CD14-positive monocyte (primary cell): ENCODE measurements at regions not wholly inside any gene's neighbourhood (a gene's known extent, or its start where the extent isn't known, plus 50 kb on each side); places are given as distances from the start of the nearest gene placed in this dataset.
A peak's percentile ranks its signal among the peaks of the same experiment; 100 is the strongest.

Experiments
- DNase-seq, 3 donors: peaks; one replicate each; pipeline ENCODE4 v3.0.0-alpha.2; 2011 to 2022
- H2AFZ ChIP-seq: 2 replicates; pipeline ENCODE4 v1.6.0; 2012; ENCODE audit warnings: mild to moderate bottlenecking, low read depth, low read length, inconsistent platforms; ENCODE audit not compliant: insufficient read depth, poor library complexity, severe bottlenecking
- H3K27ac ChIP-seq, 2 donors: 1 replicate in 1 of 2; 2 replicates in 1 of 2; pipeline ENCODE4 v1.5.1; 2012 to 2013; ENCODE audit warnings: low read length in 2 of 2, control low read depth in 1 of 2, inconsistent platforms in 1 of 2, low read depth in 1 of 2, mild to moderate bottlenecking in 1 of 2
- H3K27me3 ChIP-seq, 2 donors: one replicate each; pipeline versions ENCODE4 v1.6.0 to v1.6.1; 2011 to 2013; ENCODE audit warnings: low read length in 2 of 2; ENCODE audit not compliant: control insufficient read depth in 2 of 2, insufficient read depth in 2 of 2
- H3K36me3 ChIP-seq, 2 donors: replicated peaks in 1 of 2; 1 replicate in 1 of 2; 2 replicates in 1 of 2; pipeline versions ENCODE4 v1.5.1 to v1.6.1; 2012 to 2013; ENCODE audit warnings: low read length in 2 of 2, control low read depth in 1 of 2, inconsistent platforms in 1 of 2, mild to moderate bottlenecking in 1 of 2; ENCODE audit not compliant: insufficient read depth in 2 of 2, control insufficient read depth in 1 of 2
- H3K4me1 ChIP-seq, 2 donors: 1 replicate in 1 of 2; 2 replicates in 1 of 2; pipeline versions ENCODE4 v1.5.1 to v1.6.1; 2012 to 2013; ENCODE audit warnings: low read length in 2 of 2, control low read depth in 1 of 2, inconsistent platforms in 1 of 2, mild to moderate bottlenecking in 1 of 2, moderate library complexity in 1 of 2; ENCODE audit not compliant: insufficient read depth in 2 of 2, control insufficient read depth in 1 of 2
- H3K4me2 ChIP-seq: replicated peaks from 2 replicates; pipeline ENCODE3; 2012; ENCODE audit warnings: low read length, moderate library complexity, mild to moderate bottlenecking; ENCODE audit not compliant: poor library complexity, severe bottlenecking; ENCODE audit errors: extremely low read depth
- H3K4me3 ChIP-seq, 3 experiments: fragments of 200-600 bp in 1 of 3; sonication (generic) in 1 of 3; replicated peaks in 1 of 3; 1 replicate in 2 of 3; 2 replicates in 1 of 3; pipeline ENCODE4 v1.5.1; 2011 to 2013; ENCODE audit warnings: low read length in 3 of 3, mild to moderate bottlenecking in 3 of 3, control low read depth in 2 of 3, low read depth in 2 of 3, inconsistent platforms in 1 of 3, moderate library complexity in 1 of 3
- H3K79me2 ChIP-seq: 2 replicates; pipeline ENCODE4 v1.6.0; 2012; ENCODE audit warnings: mild to moderate bottlenecking, control low read depth, inconsistent platforms, low read length, moderate library complexity; ENCODE audit not compliant: insufficient read depth
- H3K9ac ChIP-seq: 2 replicates; pipeline ENCODE4 v1.6.0; 2017; ENCODE audit warnings: low read length, mild to moderate bottlenecking; ENCODE audit not compliant: insufficient read depth, poor library complexity, severe bottlenecking
- H3K9me3 ChIP-seq, 2 donors: replicated peaks in 1 of 2; 1 replicate in 1 of 2; 2 replicates in 1 of 2; pipeline versions ENCODE4 v1.5.1 to v1.6.1; 2012 to 2013; ENCODE audit warnings: low read length in 2 of 2, control low read depth in 1 of 2; ENCODE audit not compliant: control insufficient read depth in 1 of 2, insufficient read depth in 1 of 2
- H4K20me1 ChIP-seq: 2 replicates; pipeline ENCODE4 v1.6.0; 2012; ENCODE audit warnings: mild to moderate bottlenecking, low read length, control low read depth, moderate library complexity; ENCODE audit not compliant: insufficient read depth
- H3K27ac Mint-ChIP-seq, 7 donors: one replicate each; pipeline ENCODE4 v1.8.0; 2020; ENCODE audit warnings: mild to moderate bottlenecking in 7 of 7, mixed read lengths in 7 of 7, moderate library complexity in 6 of 7, inconsistent platforms in 2 of 7
- H3K27me3 Mint-ChIP-seq, 3 donors: one replicate each; pipeline ENCODE4 v1.8.0; 2021 to 2022; ENCODE audit warnings: low read depth in 3 of 3, mild to moderate bottlenecking in 3 of 3, mixed read lengths in 3 of 3, moderate library complexity in 3 of 3, inconsistent platforms in 1 of 3
- H3K36me3 Mint-ChIP-seq, 2 donors: one replicate each; pipeline ENCODE4 v1.8.0; 2020; ENCODE audit warnings: mixed read lengths in 2 of 2, inconsistent platforms in 1 of 2, mild to moderate bottlenecking in 1 of 2
- H3K4me1 Mint-ChIP-seq: one replicate; pipeline ENCODE4 v1.8.0; 2020; ENCODE audit warnings: mild to moderate bottlenecking, mixed read lengths
- H3K4me3 Mint-ChIP-seq, 2 donors: one replicate each; pipeline ENCODE4 v1.8.0; 2020; ENCODE audit warnings: mild to moderate bottlenecking in 2 of 2, mixed read lengths in 2 of 2, moderate library complexity in 1 of 2
- H3K9me3 Mint-ChIP-seq, 7 donors: one replicate each; pipeline ENCODE4 v1.8.0; 2020 to 2022; ENCODE audit warnings: mixed read lengths in 7 of 7, mild to moderate bottlenecking in 6 of 7, moderate library complexity in 6 of 7, inconsistent platforms in 2 of 7
- WGBS: methylation state at CpG from one replicate; pipeline ENCODE4 v1.1.5; 2013; ENCODE audit warnings: missing lambda C conversion rate; ENCODE audit not compliant: insufficient coverage; 5-methylcytosine and 5-hydroxymethylcytosine counted together
- intact Hi-C, 2 donors: fragments of 100-400 bp; cut with micrococcal nuclease; formaldehyde crosslinking; loops; one replicate each; pipeline versions ENCODE4 v1.15.0 to v1.15.1; 2023
- TF ChIP-seq, protein P1 (sequence below): fragments of 200-600 bp; IDR thresholded peaks from one replicate; pipeline ENCODE4 v1.8.0; 2022; ENCODE audit warnings: antibody characterized with exemption, mild to moderate bottlenecking

GRCh38 chr16:14004031-14004728 lies 66.9 kb upstream of the MRTFB start:
- TF ChIP-seq, protein P1, sequence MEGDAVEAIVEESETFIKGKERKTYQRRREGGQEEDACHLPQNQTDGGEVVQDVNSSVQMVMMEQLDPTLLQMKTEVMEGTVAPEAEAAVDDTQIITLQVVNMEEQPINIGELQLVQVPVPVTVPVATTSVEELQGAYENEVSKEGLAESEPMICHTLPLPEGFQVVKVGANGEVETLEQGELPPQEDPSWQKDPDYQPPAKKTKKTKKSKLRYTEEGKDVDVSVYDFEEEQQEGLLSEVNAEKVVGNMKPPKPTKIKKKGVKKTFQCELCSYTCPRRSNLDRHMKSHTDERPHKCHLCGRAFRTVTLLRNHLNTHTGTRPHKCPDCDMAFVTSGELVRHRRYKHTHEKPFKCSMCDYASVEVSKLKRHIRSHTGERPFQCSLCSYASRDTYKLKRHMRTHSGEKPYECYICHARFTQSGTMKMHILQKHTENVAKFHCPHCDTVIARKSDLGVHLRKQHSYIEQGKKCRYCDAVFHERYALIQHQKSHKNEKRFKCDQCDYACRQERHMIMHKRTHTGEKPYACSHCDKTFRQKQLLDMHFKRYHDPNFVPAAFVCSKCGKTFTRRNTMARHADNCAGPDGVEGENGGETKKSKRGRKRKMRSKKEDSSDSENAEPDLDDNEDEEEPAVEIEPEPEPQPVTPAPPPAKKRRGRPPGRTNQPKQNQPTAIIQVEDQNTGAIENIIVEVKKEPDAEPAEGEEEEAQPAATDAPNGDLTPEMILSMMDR: no peak
- H3K27me3 ChIP-seq: no peaks in the 10 kb centered on the region
- no peaks in the 10 kb centered on the region for H3K79me2 ChIP-seq
- peaks cover 7 to 12% (median 11%) of the 10 kb centered on the region in 3 donors for H3K27me3 Mint-ChIP-seq
- no peak overlapping the region for H3K27ac Mint-ChIP-seq
- no peak overlapping the region for H3K27ac ChIP-seq
- H3K36me3 ChIP-seq: no peaks in the 10 kb centered on the region
- intact Hi-C loops: no loop called here
- H3K4me1 ChIP-seq: peaks cover 22 to 35% of the 10 kb centered on the region in 2 donors
- no peak overlapping the region for H3K9ac ChIP-seq
- no peak for DNase-seq
- no peaks in the 10 kb centered on the region for H3K9me3 ChIP-seq
- H3K4me3 ChIP-seq: no peak overlapping the region
- H4K20me1 ChIP-seq: no peaks in the 10 kb centered on the region
- no peaks in the 10 kb centered on the region for H3K9me3 Mint-ChIP-seq
- H3K4me1 Mint-ChIP-seq: peaks cover 25% of the 10 kb centered on the region
- no peaks in the 10 kb centered on the region for H3K36me3 Mint-ChIP-seq
- H2AFZ ChIP-seq: peak overlapping the region; percentile 15
- no peak overlapping the region for H3K4me2 ChIP-seq
- H3K4me3 Mint-ChIP-seq: no peak overlapping the region
- 93% methylated on average over 11 of the region's 13 CpGs for WGBS

- Histone ChIP-seq H3K4me2 (no peak overlapping the region), H2AFZ (peak overlapping the region; percentile 15), H3K4me3 (no peak overlapping the region), H3K4me1 (peaks cover 22 to 32% of the 10 kb centered on the region in 2 donors), H3K9ac (no peak overlapping the region), H3K9me3 (no peaks in the 10 kb centered on the region), H4K20me1 (no peaks in the 10 kb centered on the region), H3K27ac (no peak overlapping the region), H3K36me3 (no peaks in the 10 kb centered on the region), H3K79me2 (no peaks in the 10 kb centered on the region), H3K27me3 (no peaks in the 10 kb centered on the region)
- DNase-seq: no peak
- TF ChIP-seq, protein P1: no peak
- H3K4me3 Mint-ChIP-seq: no peak overlapping the region
- H3K36me3 Mint-ChIP-seq: no peaks in the 10 kb centered on the region
- H3K9me3 Mint-ChIP-seq: no peaks in the 10 kb centered on the region
- H3K27ac Mint-ChIP-seq: no peak overlapping the region
- H3K27me3 Mint-ChIP-seq: peaks cover 9 to 15% (median 13%) of the 10 kb centered on the region in 3 donors
- intact Hi-C loops: no loop called here
- H3K4me1 Mint-ChIP-seq: peaks cover 25% of the 10 kb centered on the region
- 80% methylated on average over 1 of the region's 2 CpGs for WGBS
These were observed 66.3 kb upstream of the MRTFB start for GRCh38 chr16:14004729-14005315.
